Coronary artery (tissue), 2 donors: ENCODE measurements at regions not wholly inside any gene's neighbourhood (a gene's known extent, or its start where the extent isn't known, plus 50 kb on each side); places are given as distances from the start of the nearest gene placed in this dataset.

Experiments
- DNase-seq: peaks from one replicate; pipeline ENCODE4 v3.0.0-alpha.2; 2017; ENCODE audit warnings: low spot score
- H3K27ac ChIP-seq, 2 donors: fragments of 200-600 bp; sonication (generic); one replicate each; pipeline ENCODE4 v1.5.1; 2016 to 2019
- H3K4me3 ChIP-seq: fragments of 200-600 bp; sonication (generic); 2 replicates; pipeline ENCODE4 v1.5.1; 2016; ENCODE audit warnings: mild to moderate bottlenecking, moderate library complexity
- TF ChIP-seq, protein P1 (sequence below): fragments of 200-600 bp; sonication (generic); IDR thresholded peaks from one replicate; pipeline ENCODE4 v1.5.1; 2019; ENCODE audit warnings: antibody characterized with exemption

GRCh38 chr7:126378642-126379041 lies 874.1 kb downstream of the GRM8 start:
- TF ChIP-seq, protein P1, sequence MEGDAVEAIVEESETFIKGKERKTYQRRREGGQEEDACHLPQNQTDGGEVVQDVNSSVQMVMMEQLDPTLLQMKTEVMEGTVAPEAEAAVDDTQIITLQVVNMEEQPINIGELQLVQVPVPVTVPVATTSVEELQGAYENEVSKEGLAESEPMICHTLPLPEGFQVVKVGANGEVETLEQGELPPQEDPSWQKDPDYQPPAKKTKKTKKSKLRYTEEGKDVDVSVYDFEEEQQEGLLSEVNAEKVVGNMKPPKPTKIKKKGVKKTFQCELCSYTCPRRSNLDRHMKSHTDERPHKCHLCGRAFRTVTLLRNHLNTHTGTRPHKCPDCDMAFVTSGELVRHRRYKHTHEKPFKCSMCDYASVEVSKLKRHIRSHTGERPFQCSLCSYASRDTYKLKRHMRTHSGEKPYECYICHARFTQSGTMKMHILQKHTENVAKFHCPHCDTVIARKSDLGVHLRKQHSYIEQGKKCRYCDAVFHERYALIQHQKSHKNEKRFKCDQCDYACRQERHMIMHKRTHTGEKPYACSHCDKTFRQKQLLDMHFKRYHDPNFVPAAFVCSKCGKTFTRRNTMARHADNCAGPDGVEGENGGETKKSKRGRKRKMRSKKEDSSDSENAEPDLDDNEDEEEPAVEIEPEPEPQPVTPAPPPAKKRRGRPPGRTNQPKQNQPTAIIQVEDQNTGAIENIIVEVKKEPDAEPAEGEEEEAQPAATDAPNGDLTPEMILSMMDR, result no peak
- Histone ChIP-seq H3K27ac (no peak overlapping the region), H3K4me3 (no peak overlapping the region)
- DNase-seq, result no peak

DNA sequence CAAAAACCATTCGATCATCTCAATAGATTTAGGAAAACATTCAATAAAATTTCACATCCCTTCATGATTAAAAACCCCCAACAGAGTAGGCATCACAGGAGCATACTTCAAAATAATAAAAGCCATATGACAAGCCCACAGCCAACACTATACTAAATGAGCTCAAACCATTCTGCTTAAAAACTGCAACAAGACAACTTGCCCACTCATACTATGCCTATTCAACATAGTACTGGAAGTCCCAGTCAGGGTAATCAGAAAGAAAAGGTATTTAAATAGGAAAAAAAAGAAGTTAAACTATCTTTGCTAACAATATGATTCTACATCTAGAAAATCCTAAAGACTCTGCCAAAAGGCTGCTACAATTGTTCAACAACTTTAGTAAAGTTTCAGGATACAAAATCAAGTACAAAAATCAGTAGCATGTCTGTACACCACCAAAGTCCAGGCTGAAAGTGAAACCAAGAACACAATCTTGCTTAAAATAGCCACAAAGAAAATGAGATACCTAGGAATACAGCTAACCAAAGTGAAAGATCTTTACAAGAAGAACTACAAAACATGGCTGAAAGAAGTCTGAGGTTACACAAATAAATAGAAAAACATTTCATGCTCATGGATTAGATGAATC lies 882.6 kb downstream of the GRM8 start:
- TF ChIP-seq, protein P1, result no peak
- Histone ChIP-seq H3K4me3 (no peak overlapping the region), H3K27ac (no peak overlapping the region)
- no peak for DNase-seq

- Histone ChIP-seq H3K27ac (no peak overlapping the region), H3K4me3 (no peak overlapping the region)
- TF ChIP-seq, protein P1, result no peak
- DNase-seq, result no peak
These were observed 890.0 kb downstream of the GRM8 start for GRCh38 chr7:126362746-126363145.

- TF ChIP-seq, protein P1, result no peak
- H3K4me3 ChIP-seq, result no peak overlapping the region
- no peak for DNase-seq
- H3K27ac ChIP-seq, result no peak overlapping the region
These were observed 891.6 kb downstream of the GRM8 start for GRCh38 chr7:126361183-126361582.

- TF ChIP-seq, protein P1, result no peak
These were observed 912.9 kb downstream of the GRM8 start for GRCh38 chr7:126339813-126340212.

DNA sequence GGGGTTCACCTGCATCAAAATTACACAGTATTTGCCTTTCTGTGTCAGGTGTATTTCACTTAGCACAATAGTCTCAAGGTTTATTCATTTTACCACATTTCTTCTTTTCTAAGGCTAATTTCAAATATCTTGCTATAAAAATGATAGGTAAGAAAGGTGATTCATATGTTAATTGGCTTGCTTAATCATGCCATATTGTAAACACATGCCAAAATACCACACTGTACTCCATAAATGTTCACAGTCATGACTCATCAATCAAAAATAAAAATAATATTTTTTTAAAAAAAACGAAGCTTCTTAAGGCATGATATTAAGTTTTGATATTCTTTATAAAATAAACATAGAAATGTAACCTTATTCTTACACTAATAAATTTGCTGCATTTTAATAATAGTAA lies 947.1 kb downstream of the GRM8 start:
- Histone ChIP-seq H3K27ac (no peak overlapping the region), H3K4me3 (no peak overlapping the region)
- TF ChIP-seq, protein P1, result no peak
- no peak for DNase-seq

More at GRCh38 chr7:126339813-126340212, 912.9 kb downstream of the GRM8 start:
- no peak for DNase-seq
- no peak overlapping the region for H3K4me3 ChIP-seq
- H3K27ac ChIP-seq, result no peak overlapping the region

GRCh38 chr7:126303926-126304325 lies 948.8 kb downstream of the GRM8 start:
- TF ChIP-seq, protein P1, result no peak

More at GRCh38 chr7:126303926-126304325, 948.8 kb downstream of the GRM8 start:
- Histone ChIP-seq H3K4me3 (no peak overlapping the region), H3K27ac (no peak overlapping the region)
- DNase-seq, result no peak
